Mesenchymal stem cell (in vitro differentiated cells and primary cell): ENCODE measurements at regions not wholly inside any gene's neighbourhood (a gene's known extent, or its start where the extent isn't known, plus 50 kb on each side); places are given as distances from the start of the nearest gene placed in this dataset.

Experiments
- DNase-seq: peaks from one replicate; pipeline ENCODE4 v3.0.0-alpha.2; 2013
- H2AFZ ChIP-seq: one replicate; pipeline ENCODE4 v1.6.1; 2013; ENCODE audit warnings: low read depth, mild to moderate bottlenecking, control low read depth, inconsistent platforms, low read length, moderate library complexity
- H2AK5ac ChIP-seq: 2 replicates; pipeline ENCODE4 v1.6.1; 2013; ENCODE audit warnings: low read length, moderate library complexity, mild to moderate bottlenecking, inconsistent platforms; ENCODE audit not compliant: severe bottlenecking
- H2BK120ac ChIP-seq: one replicate; pipeline ENCODE4 v1.6.1; 2013; ENCODE audit warnings: low read depth, mild to moderate bottlenecking, inconsistent platforms, low read length, moderate library complexity
- H2BK12ac ChIP-seq, 2 experiments: one replicate each; pipeline ENCODE4 v1.6.1; 2013; ENCODE audit warnings: inconsistent platforms in 2 of 2, low read length in 2 of 2, mild to moderate bottlenecking in 2 of 2, moderate library complexity in 2 of 2, control low read depth in 1 of 2
- H2BK15ac ChIP-seq: one replicate; pipeline ENCODE4 v1.6.1; 2013; ENCODE audit warnings: mild to moderate bottlenecking, low read depth, inconsistent platforms; ENCODE audit not compliant: poor library complexity, severe bottlenecking
- H2BK5ac ChIP-seq: 2 replicates; pipeline ENCODE4 v1.6.1; 2013; ENCODE audit warnings: low read depth, mild to moderate bottlenecking, low read length, control low read depth, inconsistent platforms; ENCODE audit not compliant: poor library complexity, severe bottlenecking
- H3K14ac ChIP-seq, 2 experiments: one replicate each; pipeline ENCODE4 v1.6.1; 2013; ENCODE audit warnings: inconsistent platforms in 2 of 2, low read length in 2 of 2, control low read depth in 1 of 2, mild to moderate bottlenecking in 1 of 2, moderate library complexity in 1 of 2
- H3K18ac ChIP-seq, 2 experiments: one replicate each; pipeline ENCODE4 v1.6.1; 2013; ENCODE audit warnings: inconsistent platforms in 2 of 2, low read length in 2 of 2, control low read depth in 1 of 2, low read depth in 1 of 2, mild to moderate bottlenecking in 1 of 2
- H3K23ac ChIP-seq, 2 experiments: one replicate each; pipeline ENCODE4 v1.6.1; 2013; ENCODE audit warnings: inconsistent platforms in 2 of 2, low read length in 2 of 2, mild to moderate bottlenecking in 2 of 2, moderate library complexity in 2 of 2, control low read depth in 1 of 2
- H3K27ac ChIP-seq: 2 replicates; pipeline ENCODE4 v1.5.1; 2013; ENCODE audit warnings: mild to moderate bottlenecking, moderate library complexity, low read length, control low read depth, inconsistent platforms; ENCODE audit not compliant: poor library complexity, severe bottlenecking
- H3K27me3 ChIP-seq, 2 experiments: 2 replicates each; pipeline versions ENCODE4 v1.6.1 to v1.7.0; 2013; ENCODE audit warnings: low read length in 2 of 2, mild to moderate bottlenecking in 2 of 2, moderate library complexity in 2 of 2, control low read depth in 1 of 2, inconsistent platforms in 1 of 2; ENCODE audit not compliant: control insufficient read depth in 1 of 2, insufficient read depth in 1 of 2
- H3K36me3 ChIP-seq, 2 experiments: 2 replicates each; pipeline versions ENCODE4 v1.6.1 to v1.7.0; 2013; ENCODE audit warnings: low read length in 2 of 2, control low read depth in 1 of 2, inconsistent platforms in 1 of 2, low read depth in 1 of 2, mild to moderate bottlenecking in 1 of 2; ENCODE audit not compliant: insufficient read depth in 2 of 2, control insufficient read depth in 1 of 2
- H3K4ac ChIP-seq, 2 experiments: one replicate each; pipeline ENCODE4 v1.6.1; 2013; ENCODE audit warnings: inconsistent platforms in 2 of 2, low read length in 2 of 2, mild to moderate bottlenecking in 2 of 2, moderate library complexity in 2 of 2, control low read depth in 1 of 2, low read depth in 1 of 2
- H3K4me1 ChIP-seq: 2 replicates; pipeline ENCODE4 v1.6.1; 2013; ENCODE audit warnings: low read depth, low read length, control low read depth; ENCODE audit not compliant: control insufficient read depth, insufficient read depth
- H3K4me2 ChIP-seq: 2 replicates; pipeline ENCODE4 v1.6.1; 2013; ENCODE audit warnings: low read length, mild to moderate bottlenecking, inconsistent platforms; ENCODE audit not compliant: poor library complexity, severe bottlenecking
- H3K4me3 ChIP-seq, 2 experiments: 2 replicates each; pipeline versions ENCODE4 v1.5.1 to v1.7.0; 2013; ENCODE audit warnings: low read length in 2 of 2, mild to moderate bottlenecking in 2 of 2, control low read depth in 1 of 2, low read depth in 1 of 2; ENCODE audit not compliant: insufficient read depth in 1 of 2
- H3K79me1 ChIP-seq: replicated peaks from 2 replicates; pipeline ENCODE4 v1.6.1; 2013; ENCODE audit warnings: mild to moderate bottlenecking, control low read depth, low read length, inconsistent platforms; ENCODE audit not compliant: poor library complexity, severe bottlenecking
- H3K9ac ChIP-seq: 2 replicates; pipeline ENCODE4 v1.7.0; 2013; ENCODE audit warnings: mild to moderate bottlenecking, low read length, moderate library complexity
- H3K9me3 ChIP-seq: 2 replicates; pipeline ENCODE4 v1.7.0; 2013; ENCODE audit warnings: mild to moderate bottlenecking, low read length; ENCODE audit not compliant: control insufficient read depth
- H4K8ac ChIP-seq: one replicate; pipeline ENCODE4 v1.6.1; 2013; ENCODE audit warnings: inconsistent platforms, mild to moderate bottlenecking, low read length, moderate library complexity
- H4K91ac ChIP-seq: one replicate; pipeline ENCODE4 v1.6.1; 2013; ENCODE audit warnings: mild to moderate bottlenecking, low read length, inconsistent platforms
- WGBS: methylation state at CpG from one replicate; pipeline ENCODE4 v1.1.7; 2013; ENCODE audit warnings: mixed read lengths; 5-methylcytosine and 5-hydroxymethylcytosine counted together

GRCh38 chr3:168847291-168847883 is 751.7 kb upstream of the GOLIM4 start:
- Histone ChIP-seq H2AK5ac (no peak overlapping the region), H3K4ac (no peak overlapping the region), H3K4me2 (no peak overlapping the region), H3K23ac (no peak overlapping the region), H3K9ac (no peak overlapping the region), H4K8ac (no peak overlapping the region), H3K4me3 (no peak overlapping the region), H3K36me3 (no peaks in the 10 kb centered on the region), H3K79me1 (no peaks in the 10 kb centered on the region), H3K4me1 (no peaks in the 10 kb centered on the region), H2AFZ (no peak overlapping the region), H4K91ac (no peak overlapping the region), H3K27me3 (peaks cover 10 to 24% of the 10 kb centered on the region in 2 experiments), H3K9me3 (no peaks in the 10 kb centered on the region), H2BK15ac (no peak overlapping the region), H2BK120ac (no peak overlapping the region), H3K27ac (no peak overlapping the region), H2BK12ac (no peak overlapping the region), H3K14ac (no peak overlapping the region), H2BK5ac (no peak overlapping the region), H3K18ac (no peak overlapping the region)
- DNase-seq: peak; percentile 47
- WGBS: 29% methylated on average over 5 of the region's 7 CpGs

GRCh38 chr3:168844894-168845482 is 749.3 kb upstream of the GOLIM4 start:
- no peak for DNase-seq
- Histone ChIP-seq H4K8ac (no peak overlapping the region), H2AK5ac (no peak overlapping the region), H3K27ac (no peak overlapping the region), H2AFZ (no peak overlapping the region), H3K4me3 (no peak overlapping the region), H3K9ac (no peak overlapping the region), H3K27me3 (peaks cover 10 to 24% of the 10 kb centered on the region in 2 experiments), H3K18ac (no peak overlapping the region), H3K36me3 (no peaks in the 10 kb centered on the region), H2BK15ac (no peak overlapping the region), H2BK120ac (no peak overlapping the region), H4K91ac (no peak overlapping the region), H3K79me1 (no peaks in the 10 kb centered on the region), H2BK12ac (no peak overlapping the region), H3K9me3 (no peaks in the 10 kb centered on the region), H3K14ac (no peak overlapping the region), H2BK5ac (no peak overlapping the region), H3K23ac (no peak overlapping the region), H3K4me2 (no peak overlapping the region), H3K4ac (no peak overlapping the region), H3K4me1 (no peaks in the 10 kb centered on the region)
- 74% methylated on average over 6 of the region's 6 CpGs for WGBS

- no peaks in the 10 kb centered on the region for H3K79me1 ChIP-seq
- H3K27ac ChIP-seq: no peak overlapping the region
- no peak overlapping the region for H2BK5ac ChIP-seq
- H2BK15ac ChIP-seq: no peak overlapping the region
- H2BK120ac ChIP-seq: no peak overlapping the region
- H3K23ac ChIP-seq: no peak overlapping the region
- H3K4ac ChIP-seq: no peak overlapping the region
- no peak for DNase-seq
- no peaks in the 10 kb centered on the region for H3K36me3 ChIP-seq
- H4K8ac ChIP-seq: no peak overlapping the region
- no peak overlapping the region for H3K18ac ChIP-seq
- no peak overlapping the region for H2AK5ac ChIP-seq
- no peaks in the 10 kb centered on the region for H3K9me3 ChIP-seq
- H3K4me1 ChIP-seq: no peaks in the 10 kb centered on the region
- no peak overlapping the region for H2BK12ac ChIP-seq
- H3K14ac ChIP-seq: peak overlapping the region in 1 of 2 experiments; percentile 55
- no peak overlapping the region for H3K4me2 ChIP-seq
- WGBS: 77% methylated on average over 2 of the region's 4 CpGs
- H3K27me3 ChIP-seq: peaks cover 10 to 24% of the 10 kb centered on the region in 2 experiments
- no peak overlapping the region for H3K9ac ChIP-seq
- H2AFZ ChIP-seq: no peak overlapping the region
- no peak overlapping the region for H4K91ac ChIP-seq
- no peak overlapping the region for H3K4me3 ChIP-seq
Measured at GRCh38 chr3:168844472-168844871, 748.7 kb upstream of the GOLIM4 start.

- H3K36me3 ChIP-seq: no peaks in the 10 kb centered on the region
- no peak overlapping the region for H2BK5ac ChIP-seq
- no peaks in the 10 kb centered on the region for H3K9me3 ChIP-seq
- H2BK12ac ChIP-seq: no peak overlapping the region
- H4K8ac ChIP-seq: no peak overlapping the region
- H2BK15ac ChIP-seq: no peak overlapping the region
- no peak overlapping the region for H3K9ac ChIP-seq
- H3K14ac ChIP-seq: no peak overlapping the region
- no peak overlapping the region for H3K4me3 ChIP-seq
- peaks cover 10 to 24% of the 10 kb centered on the region in 2 experiments for H3K27me3 ChIP-seq
- H2AFZ ChIP-seq: no peak overlapping the region
- H2AK5ac ChIP-seq: no peak overlapping the region
- H3K23ac ChIP-seq: no peak overlapping the region
- WGBS: 100% methylated on average over 1 of the region's 2 CpGs
- no peak overlapping the region for H3K18ac ChIP-seq
- no peak for DNase-seq
- no peak overlapping the region for H3K27ac ChIP-seq
- no peak overlapping the region for H2BK120ac ChIP-seq
- H4K91ac ChIP-seq: no peak overlapping the region
- H3K4me2 ChIP-seq: no peak overlapping the region
- H3K4me1 ChIP-seq: no peaks in the 10 kb centered on the region
- H3K79me1 ChIP-seq: no peaks in the 10 kb centered on the region
- H3K4ac ChIP-seq: no peak overlapping the region
Measured at GRCh38 chr3:168843481-168843880, 747.8 kb upstream of the GOLIM4 start.
